SU-DHL-6 (cell line): ENCODE measurements at regions not wholly inside any gene's neighbourhood (a gene's known extent, or its start where the extent isn't known, plus 50 kb on each side); places are given as distances from the start of the nearest gene placed in this dataset.
"Not testable (repeated sequence)": the region's sequence is repeated elsewhere in the genome, so short reads cannot be mapped to it uniquely, and the experiment has no call there.

Experiments
- H2AFZ ChIP-seq: fragments of 200-600 bp; sonication (generic); 2 replicates; pipeline ENCODE4 v1.6.1; 2014; ENCODE audit warnings: low read depth, mild to moderate bottlenecking, moderate library complexity, mixed read lengths, antibody characterized with exemption, low read length; ENCODE audit not compliant: severe bottlenecking
- H3F3A ChIP-seq: fragments of 200-600 bp; shearing (Covaris generic); 2 replicates; pipeline ENCODE4 v1.6.0; 2016; ENCODE audit warnings: antibody characterized with exemption, mild to moderate bottlenecking; ENCODE audit not compliant: insufficient read depth
- H3K27ac ChIP-seq: fragments of 200-600 bp; sonication (generic); 2 replicates; pipeline ENCODE4 v1.5.1; 2016; ENCODE audit warnings: low read depth, mild to moderate bottlenecking, low read length, moderate library complexity, mixed read lengths
- H3K27me3 ChIP-seq: fragments of 200-600 bp; sonication (generic), shearing (Covaris generic); 2 replicates; pipeline ENCODE4 v1.6.0; 2014; ENCODE audit warnings: mild to moderate bottlenecking, low read length
- H3K36me3 ChIP-seq: fragments of 200-600 bp; sonication (generic); 2 replicates; pipeline ENCODE4 v1.6.1; 2014; ENCODE audit warnings: mild to moderate bottlenecking, low read length, mixed read lengths
- H3K4me2 ChIP-seq: fragments of 300-600, 200-600 bp; shearing (Covaris generic), sonication (generic); 2 replicates; pipeline ENCODE4 v1.6.0; 2014; ENCODE audit warnings: low read length, low read depth, mild to moderate bottlenecking; ENCODE audit not compliant: poor library complexity, severe bottlenecking
- H3K4me3 ChIP-seq: fragments of 200-600 bp; sonication (generic); 2 replicates; pipeline ENCODE4 v1.5.1; 2014; ENCODE audit warnings: antibody characterized with exemption, low read length, mild to moderate bottlenecking, mixed read lengths; ENCODE audit not compliant: insufficient read depth, poor library complexity, severe bottlenecking
- H3K79me2 ChIP-seq: fragments of 200-600 bp; sonication (generic); 2 replicates; pipeline ENCODE4 v1.6.1; 2014; ENCODE audit warnings: mild to moderate bottlenecking, low read length, moderate library complexity; ENCODE audit not compliant: insufficient read depth
- H3K9ac ChIP-seq: fragments of 200-600 bp; sonication (generic); 2 replicates; pipeline ENCODE4 v1.7.0; 2014; ENCODE audit warnings: mild to moderate bottlenecking, low read length
- H3K9me2 ChIP-seq: fragments of 200-600 bp; sonication (generic); replicated peaks from 2 replicates; pipeline ENCODE4 v1.6.1; 2014; ENCODE audit warnings: low read length; ENCODE audit not compliant: insufficient read depth
- H3K9me3 ChIP-seq: fragments of 200-600 bp; sonication (generic); 2 replicates; pipeline ENCODE4 v1.6.1; 2014; ENCODE audit warnings: low read length, mixed read lengths; ENCODE audit not compliant: insufficient read depth
- H4K20me1 ChIP-seq: fragments of 200-600 bp; sonication (generic); 2 replicates; pipeline ENCODE4 v1.6.1; 2014; ENCODE audit warnings: low read depth, mild to moderate bottlenecking, antibody characterized with exemption, low read length, moderate library complexity, mixed read lengths
- CTCF ChIP-seq: fragments of 200-600 bp; sonication (generic); IDR thresholded peaks from one replicate; pipeline ENCODE4 v1.5.1; 2017; ENCODE audit warnings: antibody characterized with exemption, mild to moderate bottlenecking, low read length, moderate library complexity; ENCODE audit not compliant: insufficient read depth, poor library complexity, severe bottlenecking
- EZH2phosphoT487 ChIP-seq: fragments of 200-600 bp; sonication (generic), shearing (Covaris generic); conservative IDR thresholded peaks from 2 replicates; pipeline ENCODE4 v1.6.1; 2018; ENCODE audit warnings: mild to moderate bottlenecking, antibody characterized with exemption, low read length, moderate library complexity, mixed read lengths

GRCh38 chr2:39870871-39871270 is 91.8 kb upstream of the THUMPD2 start:
- H3K36me3 ChIP-seq: no peaks in the 10 kb centered on the region
- H3F3A ChIP-seq: no peaks in the 10 kb centered on the region
- H3K4me3 ChIP-seq: no peak overlapping the region
- H3K9ac ChIP-seq: no peak overlapping the region
- H3K4me2 ChIP-seq: no peak overlapping the region
- no peaks in the 10 kb centered on the region for H4K20me1 ChIP-seq
- H3K79me2 ChIP-seq: no peaks in the 10 kb centered on the region
- no peaks in the 10 kb centered on the region for H3K9me2 ChIP-seq
- H3K27ac ChIP-seq: no peak overlapping the region
- H3K27me3 ChIP-seq: no peaks in the 10 kb centered on the region
- TF ChIP-seq CTCF: no peak
- no peak for TF ChIP-seq EZH2phosphoT487
- H2AFZ ChIP-seq: no peak overlapping the region
- H3K9me3 ChIP-seq: no peaks in the 10 kb centered on the region

- no peaks in the 10 kb centered on the region for H3F3A ChIP-seq
- no peak overlapping the region for H3K9ac ChIP-seq
- no peak overlapping the region for H3K4me2 ChIP-seq
- no peaks in the 10 kb centered on the region for H3K9me2 ChIP-seq
- H3K27ac ChIP-seq: no peak overlapping the region
- H2AFZ ChIP-seq: no peak overlapping the region
- no peaks in the 10 kb centered on the region for H3K36me3 ChIP-seq
- no peak overlapping the region for H3K4me3 ChIP-seq
- TF ChIP-seq EZH2phosphoT487 (no peak), CTCF (no peak)
- no peaks in the 10 kb centered on the region for H4K20me1 ChIP-seq
- no peaks in the 10 kb centered on the region for H3K27me3 ChIP-seq
- no peaks in the 10 kb centered on the region for H3K79me2 ChIP-seq
- H3K9me3 ChIP-seq: no peaks in the 10 kb centered on the region
These were observed 88.2 kb upstream of the THUMPD2 start for GRCh38 chr2:39867268-39867667.

- Histone ChIP-seq H3K27ac (no peak overlapping the region), H3K27me3 (no peaks in the 10 kb centered on the region), H3K9me2 (no peaks in the 10 kb centered on the region), H3K79me2 (no peaks in the 10 kb centered on the region), H3K4me2 (no peak overlapping the region), H3K4me3 (no peak overlapping the region), H4K20me1 (no peaks in the 10 kb centered on the region), H3K36me3 (no peaks in the 10 kb centered on the region), H3K9ac (no peak overlapping the region), H3F3A (no peaks in the 10 kb centered on the region), H2AFZ (no peak overlapping the region), H3K9me3 (no peaks in the 10 kb centered on the region)
- TF ChIP-seq CTCF (no peak), EZH2phosphoT487 (no peak)
These were observed 86.7 kb upstream of the THUMPD2 start for GRCh38 chr2:39865751-39866150.

GRCh38 chr2:39863672-39864071 is 84.6 kb upstream of the THUMPD2 start:
- H3K27ac ChIP-seq, H3K79me2 ChIP-seq, H3K9me3 ChIP-seq, H3K9me2 ChIP-seq, H3K4me3 ChIP-seq, H3K36me3 ChIP-seq, H3K9ac ChIP-seq, H3F3A ChIP-seq, H2AFZ ChIP-seq, H4K20me1 ChIP-seq, H3K27me3 ChIP-seq, H3K4me2 ChIP-seq: not testable (repeated sequence)
